Type B pancreatic cell (in vitro differentiated cells): ENCODE measurements at regions not wholly inside any gene's neighbourhood (a gene's known extent, or its start where the extent isn't known, plus 50 kb on each side); places are given as distances from the start of the nearest gene placed in this dataset.

Experiments used
- DNase-seq: peaks from one replicate; pipeline ENCODE4 v3.0.0; 2021; ENCODE audit warnings: mixed read lengths; ENCODE audit not compliant: unreplicated experiment; ENCODE audit errors: extremely low spot score
- H3K27ac Mint-ChIP-seq: 2 replicates; pipeline ENCODE4 v1.8.0; 2021; ENCODE audit warnings: mild to moderate bottlenecking, mixed read lengths
- H3K27me3 Mint-ChIP-seq: 2 replicates; pipeline ENCODE4 v1.8.0; 2021; ENCODE audit warnings: mixed read lengths
- H3K36me3 Mint-ChIP-seq: 2 replicates; pipeline ENCODE4 v1.8.0; 2021; ENCODE audit warnings: mixed read lengths
- H3K4me1 Mint-ChIP-seq: one replicate; pipeline ENCODE4 v1.8.0; 2021; ENCODE audit warnings: mixed read lengths; ENCODE audit not compliant: unreplicated experiment
- H3K4me3 Mint-ChIP-seq: 2 replicates; pipeline ENCODE4 v1.8.0; 2021; ENCODE audit warnings: mild to moderate bottlenecking, mixed read lengths
- H3K9me3 Mint-ChIP-seq: 2 replicates; pipeline ENCODE4 v1.8.0; 2021; ENCODE audit warnings: mixed read lengths
- TF ChIP-seq, protein P1 (sequence below): fragments of 200-600 bp; sonication (generic); conservative IDR thresholded peaks from 2 replicates; pipeline ENCODE4 v1.5.0; 2021; ENCODE audit warnings: antibody characterized with exemption, mild to moderate bottlenecking

DNA sequence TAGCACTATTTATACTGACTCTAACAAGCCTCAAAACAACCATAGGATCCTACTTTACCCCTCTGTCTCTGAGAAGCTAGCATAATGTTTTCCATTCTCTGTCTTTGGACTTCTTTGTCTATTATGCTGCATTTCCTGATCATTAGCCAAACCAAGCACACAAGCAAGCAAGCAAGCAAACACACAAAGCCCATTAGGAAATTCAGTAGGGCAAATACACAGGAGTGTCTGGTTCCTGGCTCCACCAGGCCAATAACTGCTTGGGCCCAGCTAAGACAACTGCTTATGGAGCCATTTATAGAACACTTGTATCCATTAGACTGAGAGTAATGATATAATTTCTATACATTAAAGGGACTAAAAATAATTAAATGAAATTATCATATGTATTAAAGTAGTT, 952.9 kb upstream of the EPHA7 start:
- Mint-ChIP-seq H3K4me3 (no peak overlapping the region), H3K27me3 (no peaks in the 10 kb centered on the region)

GRCh38 chr6:94367316-94367715, 948.0 kb upstream of the EPHA7 start:
- H3K27ac Mint-ChIP-seq: no peak overlapping the region
- DNase-seq: no peak
- H3K9me3 Mint-ChIP-seq: no peaks in the 10 kb centered on the region
- H3K4me1 Mint-ChIP-seq: no peaks in the 10 kb centered on the region
- no peak overlapping the region for H3K4me3 Mint-ChIP-seq
- TF ChIP-seq, protein P1, sequence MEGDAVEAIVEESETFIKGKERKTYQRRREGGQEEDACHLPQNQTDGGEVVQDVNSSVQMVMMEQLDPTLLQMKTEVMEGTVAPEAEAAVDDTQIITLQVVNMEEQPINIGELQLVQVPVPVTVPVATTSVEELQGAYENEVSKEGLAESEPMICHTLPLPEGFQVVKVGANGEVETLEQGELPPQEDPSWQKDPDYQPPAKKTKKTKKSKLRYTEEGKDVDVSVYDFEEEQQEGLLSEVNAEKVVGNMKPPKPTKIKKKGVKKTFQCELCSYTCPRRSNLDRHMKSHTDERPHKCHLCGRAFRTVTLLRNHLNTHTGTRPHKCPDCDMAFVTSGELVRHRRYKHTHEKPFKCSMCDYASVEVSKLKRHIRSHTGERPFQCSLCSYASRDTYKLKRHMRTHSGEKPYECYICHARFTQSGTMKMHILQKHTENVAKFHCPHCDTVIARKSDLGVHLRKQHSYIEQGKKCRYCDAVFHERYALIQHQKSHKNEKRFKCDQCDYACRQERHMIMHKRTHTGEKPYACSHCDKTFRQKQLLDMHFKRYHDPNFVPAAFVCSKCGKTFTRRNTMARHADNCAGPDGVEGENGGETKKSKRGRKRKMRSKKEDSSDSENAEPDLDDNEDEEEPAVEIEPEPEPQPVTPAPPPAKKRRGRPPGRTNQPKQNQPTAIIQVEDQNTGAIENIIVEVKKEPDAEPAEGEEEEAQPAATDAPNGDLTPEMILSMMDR: no peak
- H3K27me3 Mint-ChIP-seq: no peaks in the 10 kb centered on the region
- H3K36me3 Mint-ChIP-seq: no peaks in the 10 kb centered on the region

More for the DNA sequence above, 952.9 kb upstream of the EPHA7 start:
- no peaks in the 10 kb centered on the region for H3K9me3 Mint-ChIP-seq
- no peaks in the 10 kb centered on the region for H3K4me1 Mint-ChIP-seq
- no peak overlapping the region for H3K27ac Mint-ChIP-seq
- TF ChIP-seq, protein P1: no peak
- no peaks in the 10 kb centered on the region for H3K36me3 Mint-ChIP-seq
- no peak for DNase-seq

GRCh38 chr6:94362061-94362864, 942.9 kb upstream of the EPHA7 start:
- no peak for DNase-seq
- H3K4me3 Mint-ChIP-seq: no peak overlapping the region
- H3K9me3 Mint-ChIP-seq: no peaks in the 10 kb centered on the region
- no peaks in the 10 kb centered on the region for H3K36me3 Mint-ChIP-seq
- TF ChIP-seq, protein P1: no peak
- H3K27ac Mint-ChIP-seq: no peak overlapping the region
- H3K27me3 Mint-ChIP-seq: no peaks in the 10 kb centered on the region
- H3K4me1 Mint-ChIP-seq: no peaks in the 10 kb centered on the region

DNA sequence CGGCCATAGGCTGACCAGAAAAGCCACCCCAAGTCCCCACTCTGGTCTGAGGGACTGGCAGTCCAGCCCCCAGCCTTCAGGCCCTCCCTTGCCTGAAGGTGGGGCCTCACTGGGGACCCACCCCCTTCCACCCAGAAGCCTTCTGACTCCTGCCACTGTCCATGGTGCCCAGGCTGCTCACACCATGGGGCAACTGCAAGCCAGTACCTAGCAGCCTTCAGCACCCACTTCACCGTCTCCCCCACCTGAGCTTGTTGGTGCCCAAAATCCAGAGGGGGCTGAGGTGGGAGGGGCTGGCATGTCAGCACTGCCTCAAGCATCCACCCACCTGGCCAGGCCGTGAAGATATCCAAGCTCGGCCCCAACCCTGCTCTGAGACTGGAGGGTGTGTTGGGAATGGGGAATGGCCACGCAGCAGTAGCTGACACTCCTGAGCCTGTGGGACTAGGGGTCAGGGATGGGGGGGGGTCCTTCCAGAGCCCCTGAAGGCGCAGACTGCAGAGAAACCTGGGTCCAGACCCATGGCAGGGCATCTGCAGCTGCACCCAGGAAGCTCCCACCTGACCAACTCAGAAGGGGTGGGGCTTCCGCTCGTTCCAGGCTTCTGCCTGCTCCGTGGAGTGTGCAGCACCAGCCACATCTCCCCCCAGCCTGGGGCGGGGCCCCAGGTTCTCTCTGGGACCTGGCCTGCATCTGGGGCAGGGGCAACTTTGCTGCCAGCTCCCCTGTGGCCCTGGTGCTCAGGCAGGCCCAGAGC, 942.1 kb upstream of the EPHA7 start:
- Mint-ChIP-seq H3K4me1 (no peaks in the 10 kb centered on the region), H3K27me3 (no peaks in the 10 kb centered on the region), H3K4me3 (no peak overlapping the region), H3K9me3 (no peaks in the 10 kb centered on the region), H3K36me3 (no peaks in the 10 kb centered on the region), H3K27ac (no peak overlapping the region)
- DNase-seq: no peak
- TF ChIP-seq, protein P1: no peak

- H3K4me3 Mint-ChIP-seq: no peak overlapping the region
- DNase-seq: no peak
- TF ChIP-seq, protein P1: no peak
Measured at GRCh38 chr6:94357381-94357980, 938.1 kb upstream of the EPHA7 start.

More at GRCh38 chr6:94357381-94357980, 938.1 kb upstream of the EPHA7 start:
- Mint-ChIP-seq H3K4me1 (no peaks in the 10 kb centered on the region), H3K27ac (no peak overlapping the region), H3K36me3 (no peaks in the 10 kb centered on the region), H3K9me3 (no peaks in the 10 kb centered on the region), H3K27me3 (no peaks in the 10 kb centered on the region)
